ENCODE measurements at regions not wholly inside any gene's neighbourhood (a gene's known extent, or its start where the extent isn't known, plus 50 kb on each side); places are given as distances from the start of the nearest gene placed in this dataset.

- no peaks in the 10 kb centered on the region for H3K36me3 ChIP-seq (ENCODE audit: control insufficient read depth, insufficient read depth, low read length)
- H2AFZ ChIP-seq (ENCODE audit: low read depth, low read length) = no peak overlapping the region
- H3K27ac ChIP-seq (ENCODE audit: extremely low read depth, low read depth, low read length) = no peak overlapping the region
- H3K4me3 ChIP-seq = no peak overlapping the region
- in situ Hi-C loops (cut with MboI) = no loop called here
- ATAC-seq = no peak
- BruUV-seq (replicated peaks) = no TSS peak
- ChIA-PET POLR2A (no interaction called here), CTCF (ENCODE audit: low intra/inter-chr PET ratio) (no interaction called here)
- no peaks in the 10 kb centered on the region for H3K4me1 ChIP-seq (replicated peaks in 1 of 2; ENCODE audit: control insufficient read depth in 2 of 2, insufficient read depth in 2 of 2, low read length in 2 of 2)
- no peak for TF ChIP-seq RFX5 (IDR thresholded peaks at IDR 0.05; ENCODE audit: low read depth, low read length)
- no peak for TF ChIP-seq ZBTB12 (CRISPR knock-in tag; IDR thresholded peaks at IDR 0.05)
- TF ChIP-seq TAL1 (IDR thresholded peaks at IDR 0.05) = no peak
- TF ChIP-seq KAT2B (IDR thresholded peaks at IDR 0.05; ENCODE audit: low read depth, low read length) = no peak
- no peak for TF ChIP-seq FUS (optimal IDR thresholded peaks at IDR 0.05; ENCODE audit: low read depth, low read length)
- TF ChIP-seq ZNF512 (tag; IDR thresholded peaks at IDR 0.05) = no peak
- TF ChIP-seq MTA1 (IDR thresholded peaks at IDR 0.05; ENCODE audit: borderline replicate concordance) = no peak
- TF ChIP-seq RUNX1 (IDR thresholded peaks at IDR 0.05; ENCODE audit: low read depth) = no peak
- no peak for TF ChIP-seq HLTF (IDR thresholded peaks at IDR 0.05)
- TF ChIP-seq GATA2 (CRISPR knock-in tag; IDR thresholded peaks at IDR 0.05) = no peak
- TF ChIP-seq GMEB1 (CRISPR knock-in tag; IDR thresholded peaks at IDR 0.05) = no peak
- no peak for TF ChIP-seq KLF10 (CRISPR knock-in tag; IDR thresholded peaks at IDR 0.05)
- no peak for TF ChIP-seq RAD51 (IDR thresholded peaks at IDR 0.05; ENCODE audit: borderline replicate concordance, low read depth)
- no peak for TF ChIP-seq LCOR (CRISPR knock-in tag; IDR thresholded peaks at IDR 0.05)
- no peak for TF ChIP-seq THAP7 (CRISPR knock-in tag; IDR thresholded peaks at IDR 0.05)
- H3K9me1 ChIP-seq (ENCODE audit: control insufficient read depth, insufficient read depth, low read length) = no peaks in the 10 kb centered on the region
- no peak overlapping the region for H3K9ac ChIP-seq (ENCODE audit: insufficient read depth in 1 of 2, low read depth in 2 of 2, low read length in 2 of 2)
- no peaks in the 10 kb centered on the region for H3K79me2 ChIP-seq (ENCODE audit: control insufficient read depth, insufficient read depth, low read length)
- DNase-seq (ENCODE audit: extremely low read depth in 1 of 4, low spot score in 3 of 4) = no peak
- no peaks in the 10 kb centered on the region for H4K20me1 ChIP-seq (replicated peaks; ENCODE audit: control insufficient read depth, insufficient read depth, low read length)
- WGBS (ENCODE audit: insufficient coverage, low coverage, missing lambda C conversion rate) = 33% methylated on average over 1 of the region's 1 CpG
- no peaks in the 10 kb centered on the region for H3K9me3 ChIP-seq (replicated peaks; ENCODE audit: control insufficient read depth, insufficient read depth, low read depth, low read length)
- H3K4me2 ChIP-seq (ENCODE audit: insufficient read depth, low read length) = no peak overlapping the region
- intact Hi-C loops (cut with micrococcal nuclease) = no loop called here
- no peak for FAIRE-seq
- H3K27me3 ChIP-seq (ENCODE audit: control insufficient read depth in 2 of 2, insufficient read depth in 2 of 2, low read length in 2 of 2) = no peaks in the 10 kb centered on the region
Measured at GRCh38 chr13:68727165-68727564, 1380.5 kb upstream of the ATXN8OS start.

Data from K562 (cell line).